ENCODE measurements at regions not wholly inside any gene's neighbourhood (a gene's known extent, or its start where the extent isn't known, plus 50 kb on each side); places are given as distances from the start of the nearest gene placed in this dataset.
"Not testable (repeated sequence)": the region's sequence is repeated elsewhere in the genome, so short reads cannot be mapped to it uniquely, and the experiment has no call there.

DNA sequence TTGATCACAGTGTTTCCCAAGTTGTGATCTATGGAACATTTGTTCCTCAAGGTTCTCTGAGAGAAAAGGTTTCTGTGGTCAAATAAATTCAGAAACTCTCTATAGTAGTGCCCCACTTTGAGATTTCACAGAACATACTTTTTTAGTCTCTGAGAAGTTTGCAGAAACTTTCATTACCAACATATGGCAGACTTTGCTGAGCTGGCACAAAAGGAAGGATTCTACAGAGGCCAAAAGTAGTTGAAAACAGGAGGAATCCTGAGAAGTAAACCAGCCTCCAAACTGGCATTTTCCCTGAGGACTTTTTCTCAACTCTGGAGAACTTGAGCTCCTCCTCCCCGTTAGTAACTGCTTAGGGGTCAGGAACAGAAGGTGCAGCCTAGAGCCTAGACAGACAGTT, 117.8 kb upstream of the ESX1 start:
- DNase-seq = no peak

DNA sequence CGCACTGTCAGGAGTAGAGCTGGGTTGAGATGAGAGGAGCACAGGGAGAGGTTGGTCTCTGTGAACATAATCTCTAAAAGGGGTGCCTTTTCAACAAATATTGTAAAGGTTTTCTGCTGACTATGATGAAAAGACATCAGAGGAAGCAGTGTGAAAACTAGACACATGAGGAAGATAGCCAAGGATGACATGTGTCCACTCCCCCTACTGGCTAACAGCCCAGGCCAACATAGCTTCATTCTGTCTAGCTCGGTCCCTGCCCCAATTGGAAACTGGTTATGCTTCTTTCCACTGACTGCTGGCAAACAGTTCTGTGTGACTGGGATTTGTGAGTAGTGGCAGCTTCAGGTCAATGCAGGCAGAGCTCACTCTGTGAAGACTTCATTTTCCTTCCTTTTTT, 115.4 kb upstream of the ESX1 start:
- no peak for DNase-seq

DNA sequence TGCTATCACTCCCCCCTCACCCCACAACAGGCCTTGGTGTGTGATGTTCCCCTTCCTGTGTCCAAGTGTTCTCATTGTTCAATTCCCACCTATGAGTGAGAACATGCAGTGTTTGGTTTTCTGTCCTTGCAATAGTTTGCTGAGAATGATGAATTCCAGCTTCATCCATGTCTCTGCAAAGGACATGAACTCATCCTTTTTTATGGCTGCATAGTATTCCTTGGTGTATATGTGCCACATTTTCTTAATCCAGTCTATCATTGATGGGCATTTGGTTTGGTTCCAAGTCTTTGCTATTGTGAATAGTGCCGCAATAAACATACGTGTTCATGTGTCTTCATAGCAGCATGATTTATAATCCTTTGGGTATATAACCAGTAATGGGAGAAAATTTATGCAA, 106.0 kb upstream of the ESX1 start:
- not testable (repeated sequence) for DNase-seq

DNA sequence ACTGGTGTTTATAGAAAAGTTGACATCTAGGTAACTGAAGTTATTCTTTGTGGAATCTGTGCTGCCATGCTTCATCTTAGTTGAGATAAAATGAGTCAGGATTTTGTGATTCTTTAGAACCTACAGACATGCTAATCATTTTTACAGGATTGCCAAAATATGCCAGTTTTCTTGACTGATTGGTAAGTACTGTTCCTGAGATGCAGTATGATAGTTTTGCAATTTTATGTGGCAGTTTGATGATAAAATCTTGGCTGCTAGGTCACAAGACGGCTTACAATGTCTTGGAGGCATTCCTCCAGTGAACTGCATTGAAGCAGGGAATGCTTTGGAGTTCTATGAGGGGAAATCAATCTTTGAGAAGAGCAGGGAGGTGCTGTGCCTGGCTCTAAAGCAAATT, 104.4 kb upstream of the ESX1 start:
- no peak for DNase-seq

DNA sequence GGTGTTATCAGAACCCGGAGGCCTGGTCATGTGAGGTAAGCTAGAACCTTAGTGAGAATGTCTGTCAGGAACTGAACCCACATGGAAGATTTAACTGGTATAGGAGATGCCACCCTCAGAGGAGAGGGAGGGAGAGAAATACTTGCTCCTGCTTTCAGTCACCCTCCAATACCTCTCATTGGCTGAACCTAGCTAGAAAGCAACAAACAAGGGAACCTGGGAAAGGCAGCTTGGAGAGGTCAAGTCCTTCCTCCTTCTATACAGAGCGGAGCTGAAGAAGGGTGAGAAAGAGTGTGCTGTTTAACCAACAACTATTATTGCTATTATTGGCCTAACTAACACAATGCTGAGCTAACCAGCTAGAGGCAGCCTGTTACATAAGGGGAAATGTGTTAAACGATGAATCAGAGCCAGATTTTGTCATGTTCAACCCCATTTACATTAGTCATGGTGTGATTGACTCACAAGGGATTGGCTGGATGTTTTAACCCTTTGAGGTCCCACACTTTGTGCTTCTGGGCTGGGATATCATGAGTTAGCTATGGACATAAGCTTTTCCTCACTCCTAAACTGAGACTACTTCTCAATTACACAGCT, 96.5 kb upstream of the ESX1 start:
- DNase-seq = no peak

DNA sequence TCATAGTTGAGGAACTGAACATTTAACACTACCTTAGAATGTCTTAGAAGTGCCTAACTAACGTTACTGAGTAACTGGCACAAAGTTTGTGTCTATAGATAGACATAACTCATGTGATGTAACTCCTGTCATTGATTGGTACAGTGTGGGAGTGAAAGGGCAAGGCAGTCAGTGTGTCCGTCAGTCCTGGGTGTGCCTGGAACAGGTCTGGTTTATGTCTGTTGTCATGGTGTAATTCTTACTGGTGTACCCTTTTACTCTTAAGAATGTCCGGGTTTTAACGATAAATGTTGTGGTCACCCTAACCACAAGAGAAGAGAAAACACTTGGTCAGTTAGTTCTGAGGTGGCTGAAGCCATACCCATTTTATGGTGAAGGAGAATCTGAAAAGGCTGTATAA, 93.1 kb upstream of the ESX1 start:
- no peak for DNase-seq

DNA sequence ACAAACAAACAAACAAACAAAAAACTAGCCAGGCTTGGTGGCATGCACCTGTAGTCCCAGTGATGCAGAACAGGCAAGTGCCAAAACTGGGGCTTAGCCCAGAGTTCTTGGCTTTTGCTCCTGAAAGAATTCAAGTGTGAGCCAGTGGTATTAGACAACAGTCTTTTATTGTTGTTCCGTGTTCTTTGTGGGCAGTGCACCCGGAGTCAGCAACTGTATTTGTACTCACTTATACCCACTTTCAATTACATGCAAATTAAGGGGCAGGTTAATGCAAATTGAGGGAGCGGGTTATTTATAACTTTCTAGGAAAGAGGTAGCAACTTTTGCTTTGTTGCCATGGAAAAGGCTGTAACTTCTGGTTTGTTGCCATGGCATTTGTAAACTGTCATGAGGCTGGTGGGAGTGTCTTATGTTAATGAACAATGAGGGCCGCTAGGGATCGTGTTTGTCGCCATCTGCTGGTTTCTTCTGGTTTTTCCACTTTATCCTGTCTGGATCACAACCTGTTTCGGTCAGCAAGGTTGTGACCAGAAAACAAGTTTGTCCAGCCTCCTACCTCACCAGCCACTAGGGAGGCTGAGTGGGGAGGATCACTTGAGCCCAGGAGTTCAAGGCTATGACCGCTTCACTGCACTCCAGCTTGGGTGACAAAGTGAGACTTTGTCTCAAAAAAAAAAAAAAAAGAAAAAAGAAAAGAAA, 88.8 kb upstream of the ESX1 start:
- peak; percentile 15 for DNase-seq

DNA sequence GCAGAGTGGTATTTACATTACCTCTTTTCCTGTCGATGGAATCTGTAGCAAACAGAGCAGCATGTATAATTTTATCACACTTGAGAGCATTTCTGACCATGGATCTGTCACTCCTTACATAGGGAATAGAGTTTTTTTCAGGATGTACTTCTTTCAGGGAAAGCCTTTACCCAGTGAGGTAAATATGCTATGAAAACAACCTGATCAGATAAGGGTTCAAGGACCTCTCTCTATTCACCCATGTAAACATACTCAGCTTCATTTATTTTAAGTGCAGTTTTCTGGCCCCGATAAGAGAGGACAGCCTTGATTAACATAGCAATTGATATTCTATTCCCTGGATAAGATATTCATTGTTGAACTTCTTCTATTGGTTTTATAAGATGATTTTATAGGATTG, 87.3 kb upstream of the ESX1 start:
- no peak for DNase-seq

DNA sequence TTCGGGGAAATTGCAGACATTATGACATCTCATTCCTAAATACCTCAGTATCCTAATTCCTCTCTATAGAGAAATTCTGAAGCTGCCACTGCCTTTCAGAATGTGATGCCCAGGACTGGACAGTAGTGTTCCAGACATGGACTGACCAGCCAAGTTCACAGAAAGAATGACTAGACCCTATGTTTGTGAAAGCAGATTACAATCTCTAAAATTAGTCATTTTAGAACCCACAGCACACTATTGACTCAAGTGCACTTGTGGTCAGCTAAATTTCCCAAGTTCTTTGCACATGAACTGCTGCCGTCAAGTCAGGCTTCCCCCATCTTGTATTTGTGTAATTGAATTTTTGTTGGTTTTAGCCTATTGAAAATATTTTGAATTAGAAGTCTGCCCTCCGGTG, 81.0 kb upstream of the ESX1 start:
- DNase-seq = no peak

DNA sequence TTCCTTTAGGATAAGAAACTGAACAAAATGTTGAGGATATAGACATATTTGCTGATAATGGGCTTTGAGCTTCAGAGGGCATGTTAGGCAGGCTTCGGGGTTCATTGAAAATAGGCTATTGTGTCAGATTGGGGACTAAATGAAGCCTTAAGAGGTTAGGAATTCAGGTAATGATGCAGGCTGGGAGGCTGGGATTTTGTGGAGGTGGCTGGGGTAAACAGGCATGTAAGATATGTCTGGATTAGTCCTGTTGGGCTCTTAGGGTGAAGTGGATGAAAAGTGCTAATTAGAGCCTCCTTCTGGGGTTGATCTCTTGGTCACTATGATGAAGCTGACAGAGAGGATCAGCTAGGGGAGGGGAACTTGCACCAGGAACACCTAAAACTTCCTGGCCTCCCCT, 80.2 kb upstream of the ESX1 start:
- no peak for DNase-seq

DNA sequence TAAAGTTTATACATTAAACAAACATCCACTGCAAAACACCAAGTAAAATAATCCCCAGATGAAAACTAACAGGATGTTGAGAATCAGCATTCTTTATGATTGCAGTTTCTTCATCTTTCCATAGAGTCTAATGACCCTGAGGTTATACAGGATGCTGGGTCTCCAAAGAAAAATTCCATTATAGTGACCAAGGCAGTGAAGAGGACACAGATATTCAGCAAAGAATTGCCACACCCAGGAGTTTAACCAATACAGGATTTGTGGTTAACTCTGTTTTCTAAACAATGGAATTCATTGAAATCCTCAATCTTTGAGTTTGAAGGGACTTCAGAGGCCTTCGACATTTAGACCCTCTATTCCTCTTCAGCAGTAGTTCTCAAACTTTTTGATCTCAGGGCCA, 76.2 kb upstream of the ESX1 start:
- DNase-seq = no peak

DNA sequence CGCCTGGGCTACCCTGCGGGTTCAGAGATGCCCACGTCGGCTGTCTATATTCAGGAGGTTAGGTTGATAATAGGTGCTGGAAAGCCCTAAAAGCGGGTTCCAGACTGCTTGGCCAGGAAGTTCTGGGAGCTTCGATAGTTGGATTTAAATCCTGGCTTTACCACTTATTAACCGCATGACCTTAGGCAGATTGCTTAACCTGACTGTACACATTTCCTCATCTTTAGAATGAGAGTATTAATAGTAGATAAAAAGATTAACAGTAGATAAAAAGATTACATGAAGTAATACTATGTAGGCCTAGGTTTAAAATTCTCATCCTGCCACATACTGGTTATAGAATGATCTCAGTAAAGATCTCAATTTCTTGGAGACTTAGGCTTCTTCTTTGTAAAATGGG, 75.0 kb upstream of the ESX1 start:
- no peak for DNase-seq

DNA sequence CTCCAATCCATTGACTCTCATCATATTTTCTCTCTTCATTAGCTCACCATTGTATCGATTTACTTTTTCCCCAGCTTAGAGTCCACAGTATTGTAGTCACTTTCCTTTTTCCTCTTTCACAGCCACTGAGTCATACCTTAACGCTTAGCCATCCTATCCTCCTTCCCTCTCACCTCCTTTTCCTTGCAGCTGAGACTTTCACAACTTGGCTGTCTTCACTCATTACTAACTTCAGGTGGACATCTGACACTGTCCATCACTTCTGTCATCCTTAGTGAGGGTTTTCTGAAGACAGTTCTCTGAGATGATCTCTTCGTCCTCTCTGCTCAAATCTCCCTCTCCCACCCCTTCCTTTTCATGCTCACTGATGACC, 70.5 kb upstream of the ESX1 start:
- no peak for DNase-seq

DNA sequence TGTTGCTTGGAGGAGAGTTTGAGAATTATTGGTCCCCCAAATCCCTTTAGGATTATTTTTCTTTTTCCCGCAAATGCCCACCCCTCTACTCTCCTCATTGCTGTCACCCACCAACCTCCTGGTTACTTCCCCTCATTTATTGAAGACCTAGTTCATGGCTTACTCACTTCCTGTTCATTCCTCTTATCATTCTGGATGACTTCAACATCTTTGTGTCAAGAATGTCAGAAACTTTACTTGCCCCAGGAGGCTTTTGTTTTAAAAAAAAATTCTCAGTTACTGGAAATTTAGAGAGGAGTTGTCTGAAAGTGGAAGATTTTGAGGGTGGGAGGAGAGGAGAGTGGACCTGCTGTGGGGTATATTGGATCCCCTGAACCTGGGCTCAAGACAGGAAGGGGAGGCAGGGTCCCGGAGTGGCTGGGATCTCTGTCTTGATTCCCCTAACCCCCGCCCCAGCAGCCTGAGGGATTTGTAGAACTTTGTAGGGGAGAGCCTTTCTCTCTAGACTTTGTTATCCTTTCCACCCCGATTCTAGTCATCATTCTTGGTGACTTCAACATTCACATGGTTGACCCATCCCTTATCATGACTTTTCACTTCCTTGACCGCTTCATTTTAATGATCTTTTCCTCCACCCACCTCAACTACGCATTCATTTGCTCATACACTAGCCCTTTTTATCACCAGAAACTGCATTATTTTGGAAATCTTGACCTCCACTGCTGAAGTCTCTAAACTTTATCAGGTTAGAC, 69.9 kb upstream of the ESX1 start:
- DNase-seq = no peak

DNA sequence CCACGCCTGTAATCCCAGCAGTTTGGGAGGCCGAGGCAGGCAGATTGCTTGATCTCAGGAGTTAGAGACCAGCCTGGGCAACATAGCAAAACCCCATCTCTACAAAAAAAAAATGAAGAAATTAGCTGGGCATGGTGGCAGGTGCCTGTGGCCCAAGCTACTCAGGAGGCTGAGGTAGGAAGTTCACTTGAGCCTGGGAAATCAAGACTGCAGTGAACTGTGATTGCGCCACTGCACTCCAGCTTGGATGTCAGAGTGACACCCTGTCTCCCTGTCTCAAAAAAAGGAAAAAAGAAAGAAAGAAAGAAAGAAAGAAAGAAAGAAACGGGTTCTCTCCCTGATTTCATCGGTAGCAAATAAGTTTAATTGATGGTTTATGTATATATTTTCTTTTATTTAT, 64.6 kb upstream of the ESX1 start:
- DNase-seq = no peak

DNA sequence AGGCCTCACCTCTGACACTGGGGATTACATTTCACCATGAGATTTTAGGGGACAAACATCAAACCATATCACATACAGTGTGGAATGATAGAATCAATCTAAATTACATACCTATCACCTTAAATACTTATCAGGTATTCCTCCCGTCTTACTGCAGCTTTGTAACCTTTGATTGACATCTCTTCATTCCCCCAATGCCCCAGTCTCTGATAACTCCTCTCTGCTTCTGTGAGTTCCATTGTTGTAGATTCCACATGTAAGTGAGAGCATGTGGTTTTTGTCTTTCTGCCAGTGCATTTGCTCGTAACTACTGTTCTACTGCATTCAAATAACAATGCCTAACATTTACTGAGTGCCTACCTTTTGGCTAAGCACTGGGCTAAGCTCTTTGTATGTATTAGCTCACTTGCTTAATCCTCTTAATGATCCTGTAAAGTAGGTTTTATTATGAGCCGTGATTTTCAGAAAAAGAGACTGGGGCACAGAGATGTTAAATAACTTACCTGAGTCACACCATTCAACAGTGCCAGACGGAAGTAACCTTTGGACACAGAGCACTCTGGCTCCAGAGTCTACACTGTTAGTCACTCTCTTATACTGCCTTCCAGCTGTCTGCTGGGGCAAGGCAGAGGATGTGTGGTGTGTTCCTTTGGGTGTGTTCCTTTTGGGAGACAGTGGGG, 63.7 kb upstream of the ESX1 start:
- DNase-seq = no peak

DNA sequence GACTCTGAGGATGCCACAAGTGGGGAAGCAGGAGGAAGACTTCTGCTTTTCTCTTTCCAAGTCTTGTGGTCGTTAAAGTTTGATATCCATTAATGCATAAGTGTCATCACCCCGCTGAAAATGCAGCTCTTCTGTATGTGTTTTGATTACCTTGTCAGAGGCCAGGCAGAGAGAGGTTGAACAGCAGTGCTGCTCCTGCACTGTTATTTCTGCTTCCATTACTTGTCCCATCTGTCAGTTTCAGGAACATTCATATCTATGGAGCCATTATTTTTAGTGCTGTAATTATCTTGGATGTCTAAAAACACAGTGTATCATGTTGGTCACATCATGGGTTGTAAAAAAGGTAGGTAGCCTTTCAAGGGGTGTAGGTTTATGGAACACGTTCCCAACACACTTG, 62.0 kb upstream of the ESX1 start:
- DNase-seq = no peak

DNA sequence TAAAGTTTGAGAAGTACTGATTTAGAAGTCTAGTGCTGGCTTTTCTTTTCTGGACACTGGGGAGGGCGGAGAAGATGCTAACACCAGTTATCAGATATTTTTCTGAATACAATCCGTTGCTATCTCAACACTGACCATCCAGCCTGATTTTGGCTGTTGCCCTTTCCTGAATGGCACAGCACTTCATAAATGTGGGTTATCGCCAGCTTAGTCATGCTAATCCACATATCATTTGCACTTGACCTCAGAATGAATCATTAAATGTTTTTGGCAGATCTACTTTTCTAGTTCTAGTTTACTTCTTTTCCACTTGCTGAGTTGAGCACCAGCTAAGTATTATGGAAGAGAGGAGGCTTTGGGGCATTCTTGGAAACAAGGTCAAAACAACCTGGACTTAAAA, 60.8 kb upstream of the ESX1 start:
- DNase-seq = no peak

DNA sequence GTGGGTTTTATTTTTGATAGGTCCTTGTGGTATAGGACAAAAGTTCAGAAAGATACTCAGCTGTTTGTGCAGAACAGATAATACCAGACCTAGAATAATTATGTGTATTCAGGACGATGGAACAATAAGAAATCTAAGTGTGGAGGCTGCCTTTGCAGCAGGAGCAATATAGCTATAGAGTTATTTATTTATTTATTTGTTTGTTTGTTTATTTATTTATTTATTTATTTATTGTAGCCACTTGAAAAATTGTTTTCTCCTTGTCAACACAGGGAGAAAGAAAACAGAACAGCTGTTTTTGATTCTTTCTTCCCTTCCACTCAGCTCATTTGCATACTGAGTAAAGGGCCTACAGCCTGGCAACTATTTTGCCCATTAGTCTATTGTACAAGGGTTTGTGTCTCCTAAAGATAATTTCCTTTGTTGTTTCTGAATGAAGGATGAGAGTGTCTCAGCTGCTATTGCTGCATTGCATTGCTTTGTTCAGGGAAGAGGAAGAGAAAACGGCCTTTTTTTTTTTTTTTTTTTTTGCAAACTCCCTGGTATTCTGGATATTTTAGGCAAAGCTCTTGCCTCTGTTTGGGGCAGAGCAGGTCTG, 56.0 kb upstream of the ESX1 start:
- DNase-seq = no peak

DNA sequence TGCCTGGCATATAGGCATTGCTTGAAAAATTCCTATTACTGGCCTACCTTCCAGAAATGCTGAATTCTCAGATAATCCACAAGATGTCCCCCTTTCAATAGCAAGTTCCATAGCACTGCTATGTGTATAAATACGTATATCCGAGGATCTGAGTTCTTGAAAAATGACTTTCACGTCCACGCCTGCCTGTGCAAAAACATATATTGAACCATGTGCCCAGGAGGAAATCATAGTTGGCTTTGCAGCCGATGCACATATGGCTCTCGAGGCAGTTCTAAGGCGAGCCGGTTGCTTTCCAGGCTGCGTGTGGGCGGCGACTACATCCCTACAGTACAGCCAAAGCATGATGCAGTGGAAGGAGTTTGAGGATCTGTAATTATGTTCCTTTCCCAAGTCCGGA, 55.4 kb upstream of the ESX1 start:
- DNase-seq = no peak

DNA sequence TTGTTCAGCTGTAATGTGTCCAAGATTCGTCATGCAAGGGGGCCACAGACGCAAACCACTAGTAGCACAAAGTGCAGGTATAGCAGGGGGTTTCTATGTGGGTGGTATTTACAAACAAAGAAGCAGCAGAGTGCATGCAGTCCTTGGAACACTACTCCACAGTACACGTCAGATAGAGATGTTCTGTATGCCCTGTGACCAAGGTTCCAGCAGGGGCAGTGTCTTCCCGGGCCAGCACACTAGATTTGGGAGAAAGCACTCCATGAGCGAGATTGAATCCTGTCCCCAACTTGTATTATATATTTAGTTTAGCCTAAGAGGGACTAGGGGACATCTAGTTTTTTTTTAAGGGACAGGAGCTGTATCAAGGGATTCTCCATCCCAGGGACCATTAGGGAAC, 54.4 kb upstream of the ESX1 start:
- no peak for DNase-seq

DNA sequence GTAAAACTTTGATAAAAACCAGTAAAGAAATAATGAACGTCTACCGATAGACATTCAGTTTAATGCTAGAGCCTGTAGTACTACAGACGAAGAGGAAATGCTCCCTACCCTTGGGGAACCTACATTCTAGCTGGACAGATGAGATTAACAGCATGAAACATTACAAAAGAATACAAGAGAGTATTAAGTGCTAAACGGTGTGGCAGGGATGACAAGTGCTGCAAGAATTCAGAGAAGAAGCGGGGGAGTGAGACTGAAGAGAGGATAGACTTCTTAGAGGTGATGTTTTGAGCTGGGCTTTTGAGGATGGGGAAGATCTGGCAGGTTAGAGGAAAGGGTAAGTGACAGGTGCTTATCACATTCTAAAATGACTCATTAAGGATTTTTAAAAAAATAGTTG, 52.6 kb upstream of the ESX1 start:
- no peak for DNase-seq

DNA sequence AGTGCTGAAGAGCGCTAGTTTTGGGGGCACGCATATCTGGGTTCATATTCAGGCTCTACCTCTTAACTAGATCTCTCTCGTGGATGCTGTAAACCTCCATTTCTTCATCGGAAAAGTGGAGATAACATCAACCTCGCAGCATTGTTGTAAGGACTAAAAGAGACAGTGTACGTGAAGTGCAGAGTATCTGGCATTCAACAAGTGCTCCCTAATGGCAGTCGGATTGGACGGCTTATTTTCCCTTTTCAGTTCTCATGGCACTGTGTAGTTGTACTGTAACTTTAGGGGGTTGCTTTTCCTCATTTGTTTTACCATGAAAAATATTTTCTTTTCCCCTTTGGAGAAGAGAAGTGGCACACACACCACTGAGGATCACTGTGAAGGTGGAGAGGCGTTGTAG, 51.4 kb upstream of the ESX1 start:
- DNase-seq = no peak
